ENCODE measurements at regions not wholly inside any gene's neighbourhood (a gene's known extent, or its start where the extent isn't known, plus 50 kb on each side); places are given as distances from the start of the nearest gene placed in this dataset.

GRCh38 chr2:104793966-104794365 lies 59.9 kb upstream of the POU3F3 start:
- H3K27ac ChIP-seq, result no peak overlapping the region
- no peaks in the 10 kb centered on the region for H3K27me3 ChIP-seq (replicated peaks; ENCODE audit: insufficient read depth)
- DNase-seq (ENCODE audit: low spot score), result no peak
- H3K4me3 ChIP-seq, result no peak overlapping the region
- no peak for TF ChIP-seq CTCF (IDR thresholded peaks at IDR 0.05)
- peaks cover 0 to 30% of the 10 kb centered on the region in 2 donors for H3K4me1 ChIP-seq (ENCODE audit: control insufficient read depth in 1 of 2, low read depth in 2 of 2)
- no peaks in the 10 kb centered on the region for H3K36me3 ChIP-seq
- ATAC-seq (ENCODE audit: insufficient number of reproducible peaks, low FRiP score, low read depth), result no peak
- H3K9me3 ChIP-seq, result no peaks in the 10 kb centered on the region

- peaks cover 0 to 30% of the 10 kb centered on the region in 2 donors for H3K4me1 ChIP-seq (ENCODE audit: control insufficient read depth in 1 of 2, low read depth in 2 of 2)
- DNase-seq (ENCODE audit: low spot score), result no peak
- H3K27me3 ChIP-seq (replicated peaks; ENCODE audit: insufficient read depth), result no peaks in the 10 kb centered on the region
- TF ChIP-seq CTCF (IDR thresholded peaks at IDR 0.05), result no peak
- H3K9me3 ChIP-seq, result no peaks in the 10 kb centered on the region
- H3K4me3 ChIP-seq, result no peak overlapping the region
- no peak for ATAC-seq (ENCODE audit: insufficient number of reproducible peaks, low FRiP score, low read depth)
- no peak overlapping the region for H3K27ac ChIP-seq
- no peaks in the 10 kb centered on the region for H3K36me3 ChIP-seq
Observed at GRCh38 chr2:104794441-104794840, 59.5 kb upstream of the POU3F3 start.

Data from thoracic aorta (tissue), 2 donors.